ENCODE measurements at regions not wholly inside any gene's neighbourhood (a gene's known extent, or its start where the extent isn't known, plus 50 kb on each side); places are given as distances from the start of the nearest gene placed in this dataset.

GRCh38 chr10:33395201-33395600, 60.7 kb upstream of the NRP1 start:
- DNase-seq (ENCODE audit: extremely low spot score, unreplicated experiment): no peak
- H3K4me1 Mint-ChIP-seq (ENCODE audit: unreplicated experiment): no peaks in the 10 kb centered on the region
- no peaks in the 10 kb centered on the region for H3K36me3 Mint-ChIP-seq (ENCODE audit: unreplicated experiment)
- peaks cover 11% of the 10 kb centered on the region for H3K9me3 Mint-ChIP-seq (ENCODE audit: unreplicated experiment)
- no peak for TF ChIP-seq CTCF (IDR thresholded peaks at IDR 0.05)
- no peak overlapping the region for H3K4me3 Mint-ChIP-seq (ENCODE audit: unreplicated experiment)
- no peak overlapping the region for H3K27ac Mint-ChIP-seq (ENCODE audit: unreplicated experiment)
- H3K27me3 Mint-ChIP-seq (ENCODE audit: unreplicated experiment): peaks cover 11% of the 10 kb centered on the region

GRCh38 chr10:33392706-33393105, 58.2 kb upstream of the NRP1 start:
- Mint-ChIP-seq H3K36me3 (ENCODE audit: unreplicated experiment) (no peaks in the 10 kb centered on the region), H3K4me3 (ENCODE audit: unreplicated experiment) (no peak overlapping the region), H3K4me1 (ENCODE audit: unreplicated experiment) (no peaks in the 10 kb centered on the region), H3K27me3 (ENCODE audit: unreplicated experiment) (peaks cover 13% of the 10 kb centered on the region), H3K27ac (ENCODE audit: unreplicated experiment) (no peak overlapping the region), H3K9me3 (ENCODE audit: unreplicated experiment) (peaks cover 9% of the 10 kb centered on the region)
- no peak for DNase-seq (ENCODE audit: extremely low spot score, unreplicated experiment)
- TF ChIP-seq CTCF (IDR thresholded peaks at IDR 0.05): no peak

GRCh38 chr10:33391611-33392465, 57.4 kb upstream of the NRP1 start:
- Mint-ChIP-seq H3K27me3 (ENCODE audit: unreplicated experiment) (peaks cover 13% of the 10 kb centered on the region), H3K27ac (ENCODE audit: unreplicated experiment) (no peak overlapping the region), H3K4me3 (ENCODE audit: unreplicated experiment) (no peak overlapping the region), H3K36me3 (ENCODE audit: unreplicated experiment) (no peaks in the 10 kb centered on the region), H3K4me1 (ENCODE audit: unreplicated experiment) (peaks cover 2% of the 10 kb centered on the region), H3K9me3 (ENCODE audit: unreplicated experiment) (peaks cover 2% of the 10 kb centered on the region)
- no peak for TF ChIP-seq CTCF (IDR thresholded peaks at IDR 0.05)
- DNase-seq (ENCODE audit: extremely low spot score, unreplicated experiment): no peak

GRCh38 chr10:33390046-33390445, 55.6 kb upstream of the NRP1 start:
- TF ChIP-seq CTCF (IDR thresholded peaks at IDR 0.05): no peak
- H3K36me3 Mint-ChIP-seq (ENCODE audit: unreplicated experiment): no peaks in the 10 kb centered on the region
- DNase-seq (ENCODE audit: extremely low spot score, unreplicated experiment): no peak
- peaks cover 2% of the 10 kb centered on the region for H3K4me1 Mint-ChIP-seq (ENCODE audit: unreplicated experiment)
- peaks cover 13% of the 10 kb centered on the region for H3K27me3 Mint-ChIP-seq (ENCODE audit: unreplicated experiment)
- H3K4me3 Mint-ChIP-seq (ENCODE audit: unreplicated experiment): no peak overlapping the region
- no peaks in the 10 kb centered on the region for H3K9me3 Mint-ChIP-seq (ENCODE audit: unreplicated experiment)
- H3K27ac Mint-ChIP-seq (ENCODE audit: unreplicated experiment): no peak overlapping the region

GRCh38 chr10:33388785-33389184, 54.3 kb upstream of the NRP1 start:
- H3K4me1 Mint-ChIP-seq (ENCODE audit: unreplicated experiment): peaks cover 2% of the 10 kb centered on the region
- H3K4me3 Mint-ChIP-seq (ENCODE audit: unreplicated experiment): no peak overlapping the region
- H3K36me3 Mint-ChIP-seq (ENCODE audit: unreplicated experiment): no peaks in the 10 kb centered on the region
- H3K9me3 Mint-ChIP-seq (ENCODE audit: unreplicated experiment): no peaks in the 10 kb centered on the region
- DNase-seq (ENCODE audit: extremely low spot score, unreplicated experiment): no peak
- no peak for TF ChIP-seq CTCF (IDR thresholded peaks at IDR 0.05)
- H3K27me3 Mint-ChIP-seq (ENCODE audit: unreplicated experiment): peaks cover 13% of the 10 kb centered on the region
- no peak overlapping the region for H3K27ac Mint-ChIP-seq (ENCODE audit: unreplicated experiment)

All from osteocyte (in vitro differentiated cells).